Activated CD4-positive, alpha-beta T cell treated with anti-CD3 and anti-CD28 coated beads, Interleukin-2, amount 50 U/mL, for 24 hours (primary cell): ENCODE measurements at regions not wholly inside any gene's neighbourhood (a gene's known extent, or its start where the extent isn't known, plus 50 kb on each side); places are given as distances from the start of the nearest gene placed in this dataset.

Experiments used
- DNase-seq, 2 donors: peaks; one replicate each; pipeline ENCODE4 v3.0.0-alpha.2; 2020; ENCODE audit warnings: low read depth in 1 of 2, low spot score in 1 of 2

DNA sequence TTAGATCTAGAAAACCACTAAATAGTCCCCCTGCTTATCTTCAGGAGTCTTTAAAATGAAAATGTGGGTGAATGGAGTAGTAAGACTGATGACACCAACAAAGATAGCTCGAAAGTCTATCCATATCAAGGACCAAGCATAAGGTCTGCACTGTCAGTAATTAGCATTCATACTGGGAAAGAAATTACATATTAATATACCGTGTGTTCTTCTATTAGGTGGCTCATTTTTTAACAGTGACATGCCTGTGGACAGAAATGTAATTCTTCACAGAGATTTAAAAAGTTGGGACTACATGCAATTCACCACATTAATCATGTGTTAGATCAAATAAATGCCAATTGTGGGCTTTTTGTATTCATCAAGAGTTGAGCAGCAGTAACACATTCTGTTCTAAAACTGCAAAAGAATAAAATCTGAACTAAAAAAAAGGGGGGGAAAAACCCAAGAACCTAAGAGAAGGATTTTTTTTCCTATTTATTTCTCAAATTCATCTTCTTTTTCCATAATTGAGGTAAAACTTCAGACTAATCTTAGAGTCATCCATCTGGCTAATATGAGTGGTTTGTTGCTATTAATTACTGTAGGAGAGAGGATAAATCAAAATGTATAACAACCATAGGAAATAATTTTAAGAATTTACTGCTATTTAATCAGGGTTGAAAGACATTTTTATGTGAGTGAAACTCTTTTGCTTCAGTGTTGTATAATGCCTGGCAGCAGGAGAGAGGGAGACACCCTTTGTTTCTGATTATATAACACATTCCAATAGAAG lies 386.7 kb upstream of the IGFBP7 start:
- DNase-seq, result no peak

- no peak for DNase-seq
Observed at GRCh38 chr4:57494821-57495220, 384.6 kb upstream of the IGFBP7 start.

DNA sequence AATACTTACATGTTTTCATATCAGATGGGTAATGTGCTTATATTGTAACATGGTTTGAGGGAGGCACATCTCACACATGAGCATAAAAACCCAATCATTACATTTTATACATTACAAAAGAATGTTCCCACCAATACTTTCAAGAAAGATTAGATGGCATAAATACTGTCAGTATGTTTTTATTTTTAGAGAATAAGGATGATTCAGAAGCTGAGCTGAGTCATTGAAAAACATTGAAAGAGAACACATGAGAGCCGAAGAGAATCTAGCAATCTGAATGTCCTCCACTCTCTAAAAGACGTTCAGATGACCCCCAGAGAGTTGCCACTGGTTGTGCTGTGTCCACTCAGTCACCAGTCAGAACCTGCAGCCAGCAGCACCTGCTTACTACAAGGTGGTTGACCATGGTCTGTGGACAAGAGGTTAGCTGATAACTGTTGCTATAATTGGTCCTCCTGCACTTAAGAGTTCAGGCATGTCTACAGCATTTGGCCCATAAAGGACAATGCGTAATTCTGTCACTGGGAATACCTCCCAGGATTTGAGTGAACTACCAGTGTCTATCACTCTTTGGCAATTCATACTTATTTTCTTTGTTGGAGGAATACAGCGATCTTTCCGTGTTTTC lies 382.2 kb upstream of the IGFBP7 start:
- DNase-seq, result no peak

GRCh38 chr4:57491388-57491787 lies 381.2 kb upstream of the IGFBP7 start:
- DNase-seq, result no peak

GRCh38 chr4:57490520-57491255 lies 380.5 kb upstream of the IGFBP7 start:
- no peak for DNase-seq

- DNase-seq, result no peak
Observed at GRCh38 chr4:57488366-57489162, 378.4 kb upstream of the IGFBP7 start.

DNA sequence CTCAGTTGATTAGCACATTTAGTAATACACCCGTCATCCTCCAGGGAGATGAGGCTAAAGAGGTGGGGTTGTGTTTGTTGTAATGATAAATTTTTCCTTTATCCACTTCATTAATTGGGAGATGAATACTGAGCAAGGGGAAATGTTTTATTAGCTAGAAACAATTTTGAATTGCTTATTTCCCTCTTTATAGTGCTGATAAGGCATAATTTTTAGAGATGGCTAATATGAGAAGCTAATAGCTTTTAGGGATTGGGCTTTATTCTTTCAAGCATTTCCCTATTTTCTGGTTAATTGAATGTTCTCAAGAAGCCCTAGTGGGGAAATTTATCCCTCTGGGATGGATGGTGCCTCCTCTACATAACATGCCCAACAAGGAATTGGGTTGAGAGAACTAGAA lies 365.2 kb upstream of the IGFBP7 start:
- no peak for DNase-seq

DNA sequence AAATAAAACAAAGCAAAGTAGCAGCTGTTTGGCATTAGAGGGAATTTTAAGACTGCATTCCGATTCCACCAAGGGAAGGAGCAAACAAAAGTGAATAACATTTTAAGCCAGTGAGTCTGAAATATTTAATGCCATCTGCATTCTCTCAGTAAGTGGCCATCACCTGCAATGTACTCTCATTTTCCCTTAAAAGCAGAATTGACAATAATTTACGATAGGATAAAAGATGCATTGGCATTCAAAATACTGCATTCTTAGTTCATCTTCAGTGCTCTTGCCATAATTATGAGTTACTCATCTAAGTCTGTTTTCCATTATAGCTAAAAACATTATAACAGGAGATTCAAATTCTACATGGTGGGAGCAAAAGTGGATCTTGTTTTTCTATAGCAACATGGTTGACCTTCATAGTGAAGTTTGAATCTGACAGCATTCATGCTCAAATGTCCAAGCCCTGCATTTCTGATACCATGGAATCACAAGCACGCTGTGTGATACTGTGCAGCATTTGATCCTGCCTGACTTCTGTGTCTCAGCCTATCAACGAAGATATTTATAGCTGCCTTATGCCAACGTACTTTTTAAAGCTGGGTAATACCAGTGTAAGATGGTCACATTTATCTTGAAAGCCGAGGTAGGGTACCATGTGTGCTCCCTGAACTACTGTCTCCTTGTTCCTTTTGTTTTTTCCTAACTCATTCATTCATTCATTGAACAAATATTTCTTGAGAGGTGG lies 355.3 kb upstream of the IGFBP7 start:
- DNase-seq, result no peak

- DNase-seq, result no peak
Observed at GRCh38 chr4:57462843-57463242, 352.7 kb upstream of the IGFBP7 start.

GRCh38 chr4:57460967-57461366 lies 350.8 kb upstream of the IGFBP7 start:
- no peak for DNase-seq

- no peak for DNase-seq
Observed at GRCh38 chr4:57448901-57449300, 338.7 kb upstream of the IGFBP7 start.

- no peak for DNase-seq
Observed at GRCh38 chr4:57448452-57448851, 338.3 kb upstream of the IGFBP7 start.

DNA sequence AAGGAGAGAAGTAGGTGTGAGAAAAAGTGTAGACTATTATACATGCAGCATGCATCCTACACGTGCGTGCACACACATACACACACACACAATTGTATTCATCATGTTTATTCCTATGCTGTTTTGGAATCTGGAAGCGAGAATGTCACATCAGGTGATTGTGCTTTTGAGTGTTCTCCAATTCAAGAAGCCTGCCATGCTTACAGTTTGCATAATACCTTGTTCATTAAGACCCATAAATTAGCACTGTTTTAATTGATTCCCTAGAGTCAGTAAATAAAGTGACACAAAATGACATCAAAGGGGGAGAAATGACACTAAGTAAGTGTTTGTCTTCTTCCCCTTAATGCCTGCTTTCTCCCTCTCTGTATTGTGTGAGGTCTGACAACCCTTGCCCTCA lies 336.1 kb upstream of the IGFBP7 start:
- DNase-seq, result no peak

GRCh38 chr4:57445686-57446085 lies 335.5 kb upstream of the IGFBP7 start:
- no peak for DNase-seq

DNA sequence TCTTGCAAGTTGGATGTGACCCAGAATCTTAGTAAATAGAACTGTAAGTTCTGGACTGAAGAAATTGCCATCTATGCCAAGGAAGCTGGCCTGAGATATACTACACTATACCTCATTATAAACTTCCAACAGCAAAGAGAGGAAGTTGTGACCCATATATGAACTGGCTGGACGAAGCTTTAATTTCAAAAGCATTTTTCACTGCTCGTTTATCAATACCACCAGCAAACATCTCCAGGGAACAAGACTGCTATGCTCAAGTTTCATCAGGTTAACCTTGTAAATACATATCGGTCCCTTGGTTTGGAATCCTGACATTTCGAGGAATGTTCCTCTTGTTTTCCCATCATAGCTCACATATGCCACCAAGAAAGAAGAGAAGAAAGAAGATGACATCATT lies 334.5 kb upstream of the IGFBP7 start:
- no peak for DNase-seq

DNA sequence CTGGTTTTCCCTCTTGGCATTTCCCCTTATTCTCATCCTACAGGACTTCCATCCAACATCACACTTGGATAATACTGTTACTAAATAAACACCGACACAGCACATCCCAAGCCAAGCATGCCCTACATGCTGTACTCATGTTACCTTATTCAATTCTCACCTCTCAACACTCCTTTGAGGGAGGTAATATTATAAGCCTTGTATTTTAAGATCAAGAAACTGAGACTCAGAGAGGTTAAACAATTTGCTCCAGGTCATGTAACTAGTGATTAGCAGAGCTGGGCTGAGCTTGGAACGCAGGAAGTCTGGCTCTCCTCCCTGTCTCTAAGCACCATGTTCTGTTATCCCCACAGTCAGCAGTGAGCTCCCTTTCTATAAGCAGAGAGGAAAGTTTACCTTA lies 333.6 kb upstream of the IGFBP7 start:
- DNase-seq, result no peak

- no peak for DNase-seq
Observed at GRCh38 chr4:57443308-57443707, 333.1 kb upstream of the IGFBP7 start.

DNA sequence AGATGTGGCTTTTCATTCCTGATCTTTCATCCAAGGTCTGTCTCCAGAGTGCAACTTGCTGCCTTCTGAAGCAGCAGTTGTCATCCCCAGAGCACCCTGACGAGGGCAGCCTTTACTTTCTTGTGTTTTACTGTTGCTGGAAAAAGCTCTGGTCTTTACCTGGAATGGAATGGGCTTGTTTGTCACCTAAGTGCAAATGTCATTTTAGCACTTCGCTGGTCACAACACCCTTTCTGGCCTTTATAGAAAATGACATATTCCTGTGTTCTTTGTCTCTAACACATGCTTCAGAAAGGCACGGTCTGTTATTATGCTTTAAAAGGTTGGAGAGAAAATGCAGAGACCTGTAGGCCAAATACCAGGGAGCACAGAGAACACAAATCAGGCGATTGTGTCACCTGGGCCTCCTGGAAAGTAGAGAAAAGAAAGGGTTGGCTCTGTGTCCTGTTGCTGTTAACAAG lies 332.7 kb upstream of the IGFBP7 start:
- no peak for DNase-seq

GRCh38 chr4:57442241-57442640 lies 332.1 kb upstream of the IGFBP7 start:
- DNase-seq, result no peak

- no peak for DNase-seq
Observed at GRCh38 chr4:57437649-57438048, 327.5 kb upstream of the IGFBP7 start.

- no peak for DNase-seq
Observed at GRCh38 chr4:57435300-57435699, 325.1 kb upstream of the IGFBP7 start.
